HG03060 (cell line): ENCODE measurements at regions not wholly inside any gene's neighbourhood (a gene's known extent, or its start where the extent isn't known, plus 50 kb on each side); places are given as distances from the start of the nearest gene placed in this dataset.

Source experiments
- ATAC-seq: cut with Tn5 transposase; IDR thresholded peaks from one replicate; pipeline ENCODE4 v1.9.1; 2021; ENCODE audit warnings: low read depth, moderate number of reproducible peaks; ENCODE audit not compliant: unreplicated experiment

DNA sequence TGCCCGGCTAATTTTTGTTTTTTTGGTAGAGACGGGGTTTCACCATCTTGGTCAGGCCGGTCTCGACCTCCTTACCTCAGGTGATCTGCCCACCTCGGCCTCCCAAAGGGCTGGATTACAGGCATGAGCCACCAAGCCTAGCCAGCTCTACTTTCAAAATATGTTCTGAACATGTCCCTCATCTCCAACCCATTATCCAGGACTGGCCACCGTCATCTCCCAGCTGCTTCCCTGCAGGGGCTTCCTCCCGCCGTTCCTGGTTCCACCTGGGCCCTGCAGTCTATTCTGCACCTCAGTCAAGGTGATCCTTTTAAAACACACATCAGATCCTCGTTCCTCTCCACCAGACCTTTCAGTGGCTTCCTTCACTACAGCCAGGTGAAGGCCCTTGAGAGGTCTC lies 80.9 kb upstream of the NKX1-1 start:
- no peak for ATAC-seq

GRCh38 chr4:1485280-1485679 lies 79.0 kb upstream of the NKX1-1 start:
- ATAC-seq: no peak

GRCh38 chr4:1480720-1481119 lies 74.5 kb upstream of the NKX1-1 start:
- ATAC-seq: no peak

GRCh38 chr4:1479454-1479853 lies 73.2 kb upstream of the NKX1-1 start:
- ATAC-seq: no peak

DNA sequence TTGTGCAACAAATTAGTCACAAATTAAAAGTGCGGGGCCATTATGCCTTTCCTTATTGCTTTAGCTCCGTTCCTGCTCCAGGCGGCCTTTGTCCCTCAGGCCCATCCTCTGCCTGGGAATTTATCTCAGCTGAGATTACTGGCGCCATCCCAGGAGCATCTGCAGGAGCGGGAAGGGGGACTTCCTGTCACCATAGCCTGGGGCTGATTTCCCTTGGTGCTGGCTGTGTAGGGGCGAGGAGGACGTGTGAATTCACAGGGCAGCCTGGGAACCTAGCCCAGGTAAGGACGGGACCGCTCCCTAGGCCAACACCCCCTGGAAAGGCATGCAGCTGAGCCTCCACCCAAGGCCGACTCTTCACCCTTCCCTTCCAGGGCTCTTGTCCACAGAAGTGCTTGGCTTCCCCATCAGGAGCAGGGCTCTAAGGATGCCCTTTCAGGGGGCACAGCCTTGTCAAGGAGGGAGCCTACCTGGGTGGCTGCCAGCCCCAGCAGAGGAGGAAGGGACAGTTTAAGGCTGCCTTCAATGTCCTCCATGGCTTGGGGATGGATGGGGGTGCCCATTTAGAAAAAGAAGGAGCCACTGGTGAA lies 72.6 kb upstream of the NKX1-1 start:
- no peak for ATAC-seq

- ATAC-seq: no peak
These were observed 71.0 kb upstream of the NKX1-1 start for GRCh38 chr4:1477045-1477840.

- ATAC-seq: no peak
These were observed 69.9 kb upstream of the NKX1-1 start for GRCh38 chr4:1476140-1476513.

DNA sequence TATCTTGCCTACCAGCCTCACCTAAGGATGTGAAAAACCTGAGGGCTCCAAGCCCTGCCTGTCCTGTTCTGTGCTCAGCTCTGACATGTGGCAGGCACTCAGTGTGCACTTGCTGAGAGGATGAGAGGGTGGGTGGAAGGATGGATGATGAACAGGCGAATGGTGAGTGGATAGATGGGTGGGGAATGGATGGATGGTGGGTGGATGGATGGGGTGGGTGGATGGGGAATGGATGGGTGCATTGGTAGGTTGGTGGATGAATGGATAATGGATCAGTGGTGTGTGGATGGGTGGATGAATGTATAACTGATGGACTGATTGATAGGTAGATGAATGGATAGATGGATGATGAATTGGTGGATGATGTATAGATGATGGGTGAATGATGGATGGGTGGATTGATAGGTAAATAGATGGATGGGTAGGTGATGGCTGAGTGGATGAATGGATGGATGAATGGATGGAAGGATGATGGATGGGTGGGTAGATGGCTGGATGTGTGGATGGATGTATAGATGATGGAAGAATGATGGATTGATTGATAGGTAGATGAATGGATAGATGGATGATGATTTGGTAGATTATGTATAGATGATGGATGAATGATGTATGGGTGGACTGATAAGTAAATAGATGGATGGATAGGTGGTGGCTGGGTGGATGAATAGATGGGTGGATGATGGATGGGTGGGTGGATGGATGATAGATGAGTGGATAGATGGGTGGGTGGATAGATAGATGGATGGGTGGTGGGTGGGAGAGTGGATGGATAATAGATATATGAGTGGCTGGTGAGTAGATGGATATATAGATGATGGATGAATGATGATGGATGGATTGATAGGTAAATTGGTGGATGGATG lies 69.3 kb upstream of the NKX1-1 start:
- ATAC-seq: no peak

GRCh38 chr4:1474126-1475090 lies 68.2 kb upstream of the NKX1-1 start:
- no peak for ATAC-seq

DNA sequence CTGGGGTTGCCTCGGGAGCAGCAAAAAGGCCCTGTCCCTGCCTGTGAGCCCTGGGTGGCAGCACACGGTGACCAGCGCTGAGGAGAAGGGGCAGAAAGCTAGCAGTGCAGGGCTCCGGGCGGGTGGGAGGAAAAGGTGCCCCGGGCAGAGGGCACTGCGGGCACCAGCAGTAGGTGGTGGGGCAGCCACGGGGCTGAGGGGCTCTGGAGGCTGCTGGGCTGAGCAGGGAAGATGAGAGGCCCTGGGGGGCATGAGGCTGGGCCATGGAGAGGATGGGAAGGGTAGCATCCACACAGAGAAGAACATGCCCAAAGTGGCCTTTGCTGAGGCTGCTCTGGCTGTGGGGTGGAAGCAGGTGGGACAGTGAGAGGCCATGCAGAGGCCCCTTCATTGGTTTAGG lies 67.5 kb upstream of the NKX1-1 start:
- no peak for ATAC-seq

GRCh38 chr4:1472911-1473518 lies 66.8 kb upstream of the NKX1-1 start:
- no peak for ATAC-seq

DNA sequence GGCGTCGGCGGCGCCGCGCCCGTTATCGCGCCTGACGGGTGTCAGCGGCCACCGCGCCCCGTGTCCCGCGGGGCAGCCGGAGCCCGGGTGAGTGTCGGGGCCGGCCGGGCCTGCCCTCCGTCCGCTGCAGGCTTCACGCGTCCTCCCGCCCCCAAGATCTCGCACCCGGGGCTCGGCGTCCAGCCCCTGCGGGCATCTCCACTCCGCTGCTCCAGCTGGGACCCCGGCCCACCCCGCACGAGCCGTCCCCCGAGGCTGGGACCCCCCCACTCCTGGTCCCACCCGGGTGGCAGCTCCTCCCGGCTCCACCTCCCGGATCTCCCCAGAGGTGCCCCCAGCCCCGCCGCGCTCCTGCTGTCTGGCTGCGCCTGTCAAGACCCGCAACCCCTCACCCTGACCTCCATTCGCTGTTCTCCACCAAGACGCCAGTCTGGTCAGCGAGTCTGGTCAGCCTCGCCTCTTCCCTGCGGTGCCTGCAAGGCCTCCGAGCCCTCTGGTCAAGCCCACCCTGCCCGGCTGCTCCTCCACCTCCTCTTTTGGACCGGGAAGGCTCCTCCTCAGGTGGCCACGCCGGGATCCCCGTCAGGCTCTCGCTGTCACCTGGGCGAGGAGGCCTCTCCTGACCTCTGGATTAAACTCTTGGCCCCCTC lies 66.0 kb upstream of the NKX1-1 start:
- no peak for ATAC-seq

GRCh38 chr4:1471443-1472147 lies 65.4 kb upstream of the NKX1-1 start:
- ATAC-seq: no peak

DNA sequence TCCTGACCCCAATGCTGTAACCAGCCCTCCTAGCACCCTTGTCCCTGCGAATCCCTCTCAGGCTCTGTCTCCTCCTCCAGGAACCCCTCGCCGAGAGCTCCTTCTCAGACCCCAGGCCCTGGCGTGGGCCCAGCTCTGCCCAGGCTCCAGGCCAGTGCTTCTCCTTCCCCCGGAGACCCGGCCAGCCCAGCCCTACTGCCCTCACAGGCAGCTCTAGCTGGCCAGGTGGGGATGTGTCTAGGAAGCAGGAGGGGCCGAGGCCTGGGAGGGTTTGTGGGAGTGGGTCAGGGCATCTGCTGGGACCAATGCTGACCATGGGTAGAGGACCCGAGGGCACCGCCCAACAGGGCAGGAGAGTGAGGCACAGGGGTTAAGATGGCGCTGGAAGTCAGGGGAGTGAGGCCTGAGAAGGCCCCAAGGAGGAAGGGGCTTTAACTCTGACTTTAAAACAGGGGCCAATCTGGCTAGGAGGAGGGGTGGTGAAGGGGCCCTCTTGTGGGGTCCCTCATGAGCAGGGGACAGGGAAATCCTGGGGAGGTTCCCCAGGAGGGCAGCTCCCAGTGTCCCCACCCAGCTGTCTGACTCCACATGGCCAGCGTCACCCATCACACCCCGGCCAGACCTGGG lies 64.7 kb upstream of the NKX1-1 start:
- ATAC-seq: no peak

- ATAC-seq: no peak
These were observed 64.1 kb upstream of the NKX1-1 start for GRCh38 chr4:1470393-1470670.

DNA sequence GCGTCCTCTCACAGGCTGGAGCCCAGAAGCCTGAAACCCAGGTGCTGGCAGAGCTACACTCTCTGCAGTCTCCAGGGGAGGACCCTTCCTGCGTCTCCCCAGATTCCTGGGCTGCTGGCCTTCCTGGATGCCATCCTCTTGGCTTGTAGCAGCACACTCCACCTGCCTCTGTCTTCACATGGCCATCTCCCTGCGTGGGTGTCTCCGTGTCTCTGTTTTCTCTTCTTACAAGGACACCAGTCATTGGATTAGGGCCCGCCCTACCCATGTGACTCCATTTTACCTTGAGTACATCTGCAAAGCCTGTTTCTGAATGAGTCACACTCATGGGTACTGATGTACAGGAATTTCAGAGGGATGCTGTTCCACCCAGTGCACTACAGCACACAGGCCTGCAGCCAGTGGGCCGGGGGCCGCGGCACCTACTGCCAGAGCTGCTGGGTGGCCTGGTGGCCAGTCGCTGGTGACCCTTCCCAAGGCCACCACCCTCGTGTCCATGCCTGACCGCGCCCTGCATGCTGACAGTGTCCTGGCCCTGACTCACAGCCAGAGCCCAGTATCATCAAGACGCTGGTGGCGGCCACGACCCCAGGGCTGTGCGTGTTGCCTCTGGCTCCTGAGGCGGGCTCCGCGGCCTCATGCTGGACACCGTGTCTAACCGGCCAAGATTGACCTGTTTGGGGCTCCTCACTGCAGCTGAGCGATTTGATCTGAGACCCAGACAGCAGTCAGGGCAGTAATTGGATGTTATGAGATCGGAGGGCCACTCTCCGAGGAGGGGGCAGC lies 63.6 kb upstream of the NKX1-1 start:
- ATAC-seq: no peak

DNA sequence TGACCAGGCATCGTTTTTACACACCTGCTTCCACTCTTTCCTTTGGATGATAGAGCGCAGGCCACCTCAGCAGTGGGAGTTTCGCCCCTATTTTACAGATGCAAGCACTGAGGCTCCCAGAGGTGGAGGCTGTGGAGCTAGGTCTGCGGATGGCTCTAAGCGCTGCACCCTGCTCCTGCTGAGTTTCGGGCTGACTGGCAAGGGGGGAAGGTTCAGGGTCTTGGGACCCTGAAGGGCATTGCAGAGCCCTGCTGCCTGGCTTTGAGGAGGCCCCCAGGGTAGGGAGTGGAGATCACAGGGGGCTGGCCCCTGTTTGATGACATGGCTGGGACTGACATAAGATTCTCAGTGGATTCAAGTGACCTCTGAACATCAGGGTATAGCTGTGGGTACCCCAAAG lies 62.8 kb upstream of the NKX1-1 start:
- no peak for ATAC-seq
